ENCODE measurements at regions not wholly inside any gene's neighbourhood (a gene's known extent, or its start where the extent isn't known, plus 50 kb on each side); places are given as distances from the start of the nearest gene placed in this dataset.

- TF ChIP-seq POLR2A (IDR thresholded peaks at IDR 0.05) (no peak), CTCF (IDR thresholded peaks at IDR 0.05 in 4 of 5, conservative IDR thresholded peaks at IDR 0.05 in 1 of 5) (no peak)
Measured at GRCh38 chr2:15766911-15767597, 173.3 kb upstream of the MYCN start.
